ENCODE measurements at regions not wholly inside any gene's neighbourhood (a gene's known extent, or its start where the extent isn't known, plus 50 kb on each side); places are given as distances from the start of the nearest gene placed in this dataset.
"Not testable (repeated sequence)": the region's sequence is repeated elsewhere in the genome, so short reads cannot be mapped to it uniquely, and the experiment has no call there.

- peaks cover 0 to 3% of the 10 kb centered on the region in 2 donors for H3K27me3 Mint-ChIP-seq
- no peaks in the 10 kb centered on the region for H3K36me3 Mint-ChIP-seq
- H3K4me3 Mint-ChIP-seq = no peak overlapping the region
- no peaks in the 10 kb centered on the region for H3K4me1 Mint-ChIP-seq (ENCODE audit: low read depth in 2 of 2)
- DNase-seq (ENCODE audit: low spot score) (no peak), ATAC-seq (no peak)
- no peak overlapping the region for H3K27ac Mint-ChIP-seq
- H3K9me3 Mint-ChIP-seq = peaks cover 7% of the 10 kb centered on the region
Measured at GRCh38 chr16:5922686-5923085, 825.1 kb upstream of the EEF2KMT start.

- no peak overlapping the region for H3K4me3 Mint-ChIP-seq
- no peaks in the 10 kb centered on the region for H3K36me3 Mint-ChIP-seq
- no peak for DNase-seq (ENCODE audit: low spot score)
- H3K27me3 Mint-ChIP-seq = no peaks in the 10 kb centered on the region
- ATAC-seq = no peak
- no peaks in the 10 kb centered on the region for H3K9me3 Mint-ChIP-seq
- H3K4me1 Mint-ChIP-seq (ENCODE audit: low read depth in 2 of 2) = no peaks in the 10 kb centered on the region
- no peak overlapping the region for H3K27ac Mint-ChIP-seq
Measured at GRCh38 chr16:5918567-5919130, 821.1 kb upstream of the EEF2KMT start.

GRCh38 chr16:5917436-5918195 is 820.0 kb upstream of the EEF2KMT start:
- no peak overlapping the region for H3K27ac Mint-ChIP-seq
- no peak overlapping the region for H3K4me3 Mint-ChIP-seq
- no peaks in the 10 kb centered on the region for H3K27me3 Mint-ChIP-seq
- H3K4me1 Mint-ChIP-seq (ENCODE audit: low read depth in 2 of 2) = no peaks in the 10 kb centered on the region
- H3K9me3 Mint-ChIP-seq = no peaks in the 10 kb centered on the region
- DNase-seq (ENCODE audit: low spot score) (no peak), ATAC-seq (no peak)
- H3K36me3 Mint-ChIP-seq = no peaks in the 10 kb centered on the region

GRCh38 chr16:5916711-5917191 is 819.2 kb upstream of the EEF2KMT start:
- Mint-ChIP-seq H3K27ac (no peak overlapping the region), H3K36me3 (no peaks in the 10 kb centered on the region), H3K9me3 (no peaks in the 10 kb centered on the region), H3K27me3 (no peaks in the 10 kb centered on the region), H3K4me1 (ENCODE audit: low read depth in 2 of 2) (no peaks in the 10 kb centered on the region), H3K4me3 (no peak overlapping the region)
- DNase-seq (ENCODE audit: low spot score) = no peak
- no peak for ATAC-seq

GRCh38 chr16:5911241-5911640 is 813.6 kb upstream of the EEF2KMT start:
- no peaks in the 10 kb centered on the region for H3K27me3 Mint-ChIP-seq
- DNase-seq (ENCODE audit: low spot score) (no peak), ATAC-seq (no peak)
- no peaks in the 10 kb centered on the region for H3K36me3 Mint-ChIP-seq
- no peak overlapping the region for H3K4me3 Mint-ChIP-seq
- H3K4me1 Mint-ChIP-seq (ENCODE audit: low read depth in 2 of 2) = no peaks in the 10 kb centered on the region
- no peak overlapping the region for H3K27ac Mint-ChIP-seq
- no peaks in the 10 kb centered on the region for H3K9me3 Mint-ChIP-seq

GRCh38 chr16:5909556-5909955 is 812.0 kb upstream of the EEF2KMT start:
- H3K27me3 Mint-ChIP-seq; ATAC-seq; H3K4me3 Mint-ChIP-seq; H3K4me1 Mint-ChIP-seq (ENCODE audit: low read depth in 2 of 2); H3K9me3 Mint-ChIP-seq; H3K36me3 Mint-ChIP-seq; H3K27ac Mint-ChIP-seq; DNase-seq (ENCODE audit: low spot score): not testable (repeated sequence)

GRCh38 chr16:5907544-5907943 is 809.9 kb upstream of the EEF2KMT start:
- Mint-ChIP-seq H3K9me3 (no peaks in the 10 kb centered on the region), H3K4me1 (ENCODE audit: low read depth in 2 of 2) (no peaks in the 10 kb centered on the region), H3K4me3 (no peak overlapping the region), H3K27ac (no peak overlapping the region), H3K27me3 (no peaks in the 10 kb centered on the region), H3K36me3 (no peaks in the 10 kb centered on the region)
- ATAC-seq (no peak), DNase-seq (ENCODE audit: low spot score) (no peak)

GRCh38 chr16:5906351-5906750 is 808.8 kb upstream of the EEF2KMT start:
- H3K36me3 Mint-ChIP-seq = no peaks in the 10 kb centered on the region
- no peak overlapping the region for H3K4me3 Mint-ChIP-seq
- no peak overlapping the region for H3K27ac Mint-ChIP-seq
- no peak for DNase-seq (ENCODE audit: low spot score)
- H3K9me3 Mint-ChIP-seq = no peaks in the 10 kb centered on the region
- ATAC-seq = no peak
- no peaks in the 10 kb centered on the region for H3K4me1 Mint-ChIP-seq (ENCODE audit: low read depth in 2 of 2)
- no peaks in the 10 kb centered on the region for H3K27me3 Mint-ChIP-seq

GRCh38 chr16:5905935-5906334 is 808.3 kb upstream of the EEF2KMT start:
- ATAC-seq = no peak

GRCh38 chr16:5903832-5904231 is 806.2 kb upstream of the EEF2KMT start:
- no peak overlapping the region for H3K4me3 Mint-ChIP-seq
- no peak overlapping the region for H3K27ac Mint-ChIP-seq
- no peak for ATAC-seq
- no peaks in the 10 kb centered on the region for H3K27me3 Mint-ChIP-seq
- no peaks in the 10 kb centered on the region for H3K4me1 Mint-ChIP-seq (ENCODE audit: low read depth in 2 of 2)
- DNase-seq (ENCODE audit: low spot score) = no peak
- peaks cover 5% of the 10 kb centered on the region for H3K9me3 Mint-ChIP-seq
- H3K36me3 Mint-ChIP-seq = no peaks in the 10 kb centered on the region

More at GRCh38 chr16:5905935-5906334, 808.3 kb upstream of the EEF2KMT start:
- no peak for DNase-seq (ENCODE audit: low spot score)
- no peaks in the 10 kb centered on the region for H3K36me3 Mint-ChIP-seq
- no peaks in the 10 kb centered on the region for H3K4me1 Mint-ChIP-seq (ENCODE audit: low read depth in 2 of 2)
- no peak overlapping the region for H3K4me3 Mint-ChIP-seq
- H3K27ac Mint-ChIP-seq = no peak overlapping the region
- no peaks in the 10 kb centered on the region for H3K9me3 Mint-ChIP-seq
- H3K27me3 Mint-ChIP-seq = no peaks in the 10 kb centered on the region

- DNase-seq (ENCODE audit: low spot score) (no peak), ATAC-seq (no peak)
- Mint-ChIP-seq H3K27ac (no peak overlapping the region), H3K4me1 (ENCODE audit: low read depth in 2 of 2) (no peaks in the 10 kb centered on the region), H3K27me3 (no peaks in the 10 kb centered on the region), H3K36me3 (no peaks in the 10 kb centered on the region), H3K4me3 (no peak overlapping the region), H3K9me3 (peaks cover 5% of the 10 kb centered on the region)
Measured at GRCh38 chr16:5903153-5903552, 805.6 kb upstream of the EEF2KMT start.

GRCh38 chr16:5900046-5900445 is 802.5 kb upstream of the EEF2KMT start:
- H3K27me3 Mint-ChIP-seq = no peaks in the 10 kb centered on the region

GRCh38 chr16:5895976-5896375 is 798.4 kb upstream of the EEF2KMT start:
- no peaks in the 10 kb centered on the region for H3K27me3 Mint-ChIP-seq
- H3K4me1 Mint-ChIP-seq (ENCODE audit: low read depth in 2 of 2) = no peaks in the 10 kb centered on the region
- no peak overlapping the region for H3K4me3 Mint-ChIP-seq
- no peak overlapping the region for H3K27ac Mint-ChIP-seq
- no peaks in the 10 kb centered on the region for H3K36me3 Mint-ChIP-seq
- DNase-seq (ENCODE audit: low spot score) (no peak), ATAC-seq (no peak)
- peaks cover 8% of the 10 kb centered on the region for H3K9me3 Mint-ChIP-seq

More at GRCh38 chr16:5900046-5900445, 802.5 kb upstream of the EEF2KMT start:
- no peaks in the 10 kb centered on the region for H3K4me1 Mint-ChIP-seq (ENCODE audit: low read depth in 2 of 2)
- no peak overlapping the region for H3K27ac Mint-ChIP-seq
- no peak overlapping the region for H3K4me3 Mint-ChIP-seq
- no peak for ATAC-seq
- H3K9me3 Mint-ChIP-seq = peaks cover 5% of the 10 kb centered on the region
- no peaks in the 10 kb centered on the region for H3K36me3 Mint-ChIP-seq
- DNase-seq (ENCODE audit: low spot score) = no peak

GRCh38 chr16:5895137-5895536 is 797.5 kb upstream of the EEF2KMT start:
- H3K36me3 Mint-ChIP-seq = no peaks in the 10 kb centered on the region
- no peak for ATAC-seq
- no peaks in the 10 kb centered on the region for H3K27me3 Mint-ChIP-seq
- no peaks in the 10 kb centered on the region for H3K4me1 Mint-ChIP-seq (ENCODE audit: low read depth in 2 of 2)
- peaks cover 8% of the 10 kb centered on the region for H3K9me3 Mint-ChIP-seq
- DNase-seq (ENCODE audit: low spot score) = no peak
- no peak overlapping the region for H3K27ac Mint-ChIP-seq
- no peak overlapping the region for H3K4me3 Mint-ChIP-seq
